Upper lobe of right lung (tissue), 1 donor: ENCODE measurements at regions not wholly inside any gene's neighbourhood (a gene's known extent, or its start where the extent isn't known, plus 50 kb on each side); places are given as distances from the start of the nearest gene placed in this dataset.

Experiments
- ATAC-seq: fragments of 200-7000 bp; cut with Tn5 transposase; one replicate; pipeline ENCODE4 v1.9.1; 2020; ENCODE audit warnings: mild to moderate bottlenecking, moderate library complexity
- DNase-seq: peaks from one replicate; pipeline ENCODE4 v3.0.0-alpha.2; 2020
- H3K27ac ChIP-seq: fragments of 200-600 bp; one replicate; pipeline ENCODE4 v1.8.0; 2022
- H3K27me3 ChIP-seq: fragments of 200-600 bp; one replicate; pipeline ENCODE4 v1.8.0; 2022; ENCODE audit warnings: mild to moderate bottlenecking
- H3K36me3 ChIP-seq: fragments of 200-600 bp; one replicate; pipeline ENCODE4 v1.8.0; 2022
- H3K4me1 ChIP-seq: fragments of 200-600 bp; one replicate; pipeline ENCODE4 v1.8.0; 2022
- H3K4me3 ChIP-seq: fragments of 200-600 bp; one replicate; pipeline ENCODE4 v1.8.0; 2022; ENCODE audit warnings: mild to moderate bottlenecking
- H3K9me3 ChIP-seq: fragments of 200-600 bp; one replicate; pipeline ENCODE4 v1.8.0; 2022
- CTCF ChIP-seq: fragments of 200-600 bp; IDR thresholded peaks from one replicate; pipeline ENCODE4 v1.8.0; 2022; ENCODE audit warnings: antibody characterized with exemption
- intact Hi-C: fragments of 100-400 bp; cut with DNase I; formaldehyde crosslinking; loops from one replicate; pipeline ENCODE4 v1.11.0; 2022
- donor health status: DM: no; HTN: yes; CAD: no; lungs with severe emphysema.

- no peak for DNase-seq
- Histone ChIP-seq H3K27me3 (no peaks in the 10 kb centered on the region), H3K4me3 (no peak overlapping the region), H3K9me3 (no peaks in the 10 kb centered on the region), H3K27ac (no peak overlapping the region), H3K4me1 (no peaks in the 10 kb centered on the region), H3K36me3 (no peaks in the 10 kb centered on the region)
- TF ChIP-seq CTCF = no peak
- intact Hi-C loops = no loop called here
- no peak for ATAC-seq
These were observed 398.7 kb upstream of the PPP1R2C start for GRCh38 chrX:43176686-43177085.

- no peaks in the 10 kb centered on the region for H3K9me3 ChIP-seq
- TF ChIP-seq CTCF = no peak
- H3K4me1 ChIP-seq = no peaks in the 10 kb centered on the region
- H3K36me3 ChIP-seq = no peaks in the 10 kb centered on the region
- no peaks in the 10 kb centered on the region for H3K27me3 ChIP-seq
- H3K27ac ChIP-seq = no peak overlapping the region
- H3K4me3 ChIP-seq = no peak overlapping the region
- no peak for DNase-seq
- no peak for ATAC-seq
- intact Hi-C loops = no loop called here
These were observed 410.3 kb upstream of the PPP1R2C start for GRCh38 chrX:43188296-43188695.

GRCh38 chrX:43211570-43211969 is 433.6 kb upstream of the PPP1R2C start:
- no peaks in the 10 kb centered on the region for H3K36me3 ChIP-seq
- no peak for ATAC-seq
- H3K27ac ChIP-seq = no peak overlapping the region
- H3K9me3 ChIP-seq = no peaks in the 10 kb centered on the region
- H3K4me3 ChIP-seq = no peak overlapping the region
- intact Hi-C loops = no loop called here
- no peak for TF ChIP-seq CTCF
- no peaks in the 10 kb centered on the region for H3K4me1 ChIP-seq
- H3K27me3 ChIP-seq = no peaks in the 10 kb centered on the region
- no peak for DNase-seq

GRCh38 chrX:43218198-43218597 is 437.9 kb upstream of the MAOA start:
- no peaks in the 10 kb centered on the region for H3K9me3 ChIP-seq
- TF ChIP-seq CTCF = no peak
- no peak overlapping the region for H3K27ac ChIP-seq
- no peaks in the 10 kb centered on the region for H3K36me3 ChIP-seq
- DNase-seq (no peak), ATAC-seq (no peak)
- intact Hi-C loops = no loop called here
- no peaks in the 10 kb centered on the region for H3K4me1 ChIP-seq
- no peaks in the 10 kb centered on the region for H3K27me3 ChIP-seq
- H3K4me3 ChIP-seq = no peak overlapping the region

DNA sequence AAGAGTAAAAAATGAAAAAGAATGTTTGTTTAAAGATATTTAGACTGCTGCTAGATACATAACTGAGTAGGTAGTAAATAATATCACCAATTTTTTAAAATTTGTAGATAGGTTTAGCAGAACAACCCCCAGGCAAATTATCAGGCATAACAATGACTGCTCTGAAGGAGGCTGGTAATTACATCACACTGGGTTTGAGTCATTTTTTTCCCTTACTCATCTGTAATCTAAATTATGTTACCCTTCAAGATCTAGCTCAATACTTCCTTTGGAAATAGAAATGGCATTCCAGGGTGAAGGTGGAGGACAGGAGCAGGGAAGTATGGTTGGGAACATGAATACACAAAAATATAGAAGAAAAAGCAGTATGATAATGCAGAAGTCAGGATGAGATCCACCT is 431.6 kb upstream of the MAOA start:
- Histone ChIP-seq H3K27ac (no peak overlapping the region), H3K36me3 (no peaks in the 10 kb centered on the region), H3K4me3 (no peak overlapping the region), H3K4me1 (no peaks in the 10 kb centered on the region), H3K9me3 (no peaks in the 10 kb centered on the region), H3K27me3 (no peaks in the 10 kb centered on the region)
- ATAC-seq (no peak), DNase-seq (no peak)
- no peak for TF ChIP-seq CTCF
- intact Hi-C loops = no loop called here

DNA sequence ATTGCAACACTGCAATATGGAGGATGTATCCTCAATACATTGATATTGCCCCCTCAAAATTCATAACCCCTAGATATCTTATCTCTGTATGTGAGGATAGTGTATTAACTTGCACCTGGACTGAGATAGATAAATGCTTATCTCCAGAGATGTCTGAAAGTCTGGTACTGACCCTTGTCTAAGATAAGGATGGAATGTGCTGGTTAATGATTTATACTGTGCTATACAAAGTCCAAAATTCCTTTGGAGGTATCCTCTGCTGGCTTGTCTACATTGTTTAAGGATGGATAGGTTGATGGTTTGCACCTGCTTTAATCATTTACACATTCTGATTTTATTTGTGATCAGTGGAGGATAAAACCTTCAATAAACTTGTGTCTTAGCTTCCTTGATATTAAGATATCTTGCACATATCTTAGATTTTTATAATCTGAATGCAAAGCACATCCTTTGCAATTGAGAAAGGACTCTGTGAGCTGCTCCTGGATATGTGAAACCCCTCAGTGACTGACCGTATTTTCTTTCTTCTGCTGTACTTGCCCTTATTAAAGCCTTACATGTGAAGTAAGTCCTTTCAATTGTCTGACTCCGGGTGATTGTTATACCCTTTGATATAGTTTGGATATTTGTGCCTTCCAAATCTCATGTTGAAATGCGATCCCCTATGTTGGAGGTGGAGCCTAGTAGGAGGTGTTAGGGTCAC is 430.3 kb upstream of the MAOA start:
- Histone ChIP-seq H3K9me3 (no peaks in the 10 kb centered on the region), H3K4me3 (no peak overlapping the region), H3K27ac (no peak overlapping the region), H3K36me3 (no peaks in the 10 kb centered on the region), H3K4me1 (no peaks in the 10 kb centered on the region), H3K27me3 (no peaks in the 10 kb centered on the region)
- no peak for TF ChIP-seq CTCF
- DNase-seq (no peak), ATAC-seq (no peak)
- intact Hi-C loops = no loop called here
